ENCODE measurements at regions not wholly inside any gene's neighbourhood (a gene's known extent, or its start where the extent isn't known, plus 50 kb on each side); places are given as distances from the start of the nearest gene placed in this dataset.

DNA sequence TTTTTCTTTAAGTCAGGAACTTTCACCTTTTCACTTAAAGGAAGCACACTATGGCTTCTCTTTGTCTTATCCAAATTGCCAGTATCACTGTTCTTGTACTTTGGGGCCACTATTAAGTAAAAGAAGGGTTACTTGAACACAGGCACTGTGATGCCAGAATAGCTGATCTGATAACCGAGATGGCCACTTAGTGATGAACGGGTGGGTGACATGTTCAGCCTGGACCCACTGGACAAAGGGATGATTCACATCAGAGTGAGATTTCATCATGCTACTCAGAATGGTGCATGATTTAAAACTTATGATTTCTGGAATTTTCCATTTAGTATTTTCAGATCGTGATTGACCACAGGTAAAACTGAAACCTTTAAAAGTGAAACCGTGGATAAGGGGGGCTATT lies 252.6 kb downstream of the KLF13 start:
- peaks cover 14% of the 10 kb centered on the region for H3K9me3 Mint-ChIP-seq (ENCODE audit: unreplicated experiment)

DNA sequence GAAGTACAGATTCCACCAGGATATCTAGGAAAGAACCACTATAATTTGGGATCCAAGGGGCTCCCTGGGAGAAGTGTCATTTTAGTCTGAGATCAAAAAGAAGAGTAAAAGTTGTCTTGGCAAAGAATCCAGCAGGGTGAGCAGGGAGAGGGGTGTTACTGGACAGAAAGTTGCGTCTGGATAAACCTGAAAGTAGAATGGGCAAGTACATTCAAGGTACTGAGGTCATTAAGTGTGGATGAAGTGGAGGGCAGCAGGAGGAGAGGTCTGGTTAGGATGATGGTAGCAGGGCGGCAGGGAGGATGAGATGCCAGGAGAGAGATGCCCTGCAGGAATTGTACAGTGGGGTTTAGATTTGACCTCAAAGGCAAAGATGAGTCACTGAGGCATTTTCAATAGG lies 253.3 kb downstream of the KLF13 start:
- Mint-ChIP-seq H3K4me3 (ENCODE audit: unreplicated experiment) (no peak overlapping the region), H3K9me3 (ENCODE audit: unreplicated experiment) (peaks cover 17% of the 10 kb centered on the region)

More for the DNA sequence above, 252.6 kb downstream of the KLF13 start:
- Mint-ChIP-seq H3K36me3 (ENCODE audit: unreplicated experiment) (peaks cover 35% of the 10 kb centered on the region), H3K27me3 (ENCODE audit: unreplicated experiment) (peaks cover 6% of the 10 kb centered on the region), H3K4me1 (ENCODE audit: low read depth, unreplicated experiment) (no peaks in the 10 kb centered on the region), H3K4me3 (ENCODE audit: unreplicated experiment) (no peak overlapping the region), H3K27ac (ENCODE audit: unreplicated experiment) (no peak overlapping the region)
- TF ChIP-seq, protein P1, sequence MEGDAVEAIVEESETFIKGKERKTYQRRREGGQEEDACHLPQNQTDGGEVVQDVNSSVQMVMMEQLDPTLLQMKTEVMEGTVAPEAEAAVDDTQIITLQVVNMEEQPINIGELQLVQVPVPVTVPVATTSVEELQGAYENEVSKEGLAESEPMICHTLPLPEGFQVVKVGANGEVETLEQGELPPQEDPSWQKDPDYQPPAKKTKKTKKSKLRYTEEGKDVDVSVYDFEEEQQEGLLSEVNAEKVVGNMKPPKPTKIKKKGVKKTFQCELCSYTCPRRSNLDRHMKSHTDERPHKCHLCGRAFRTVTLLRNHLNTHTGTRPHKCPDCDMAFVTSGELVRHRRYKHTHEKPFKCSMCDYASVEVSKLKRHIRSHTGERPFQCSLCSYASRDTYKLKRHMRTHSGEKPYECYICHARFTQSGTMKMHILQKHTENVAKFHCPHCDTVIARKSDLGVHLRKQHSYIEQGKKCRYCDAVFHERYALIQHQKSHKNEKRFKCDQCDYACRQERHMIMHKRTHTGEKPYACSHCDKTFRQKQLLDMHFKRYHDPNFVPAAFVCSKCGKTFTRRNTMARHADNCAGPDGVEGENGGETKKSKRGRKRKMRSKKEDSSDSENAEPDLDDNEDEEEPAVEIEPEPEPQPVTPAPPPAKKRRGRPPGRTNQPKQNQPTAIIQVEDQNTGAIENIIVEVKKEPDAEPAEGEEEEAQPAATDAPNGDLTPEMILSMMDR (IDR thresholded peaks at IDR 0.05; ENCODE audit: partially characterized antibody, unreplicated experiment): no peak
- DNase-seq: no peak

DNA sequence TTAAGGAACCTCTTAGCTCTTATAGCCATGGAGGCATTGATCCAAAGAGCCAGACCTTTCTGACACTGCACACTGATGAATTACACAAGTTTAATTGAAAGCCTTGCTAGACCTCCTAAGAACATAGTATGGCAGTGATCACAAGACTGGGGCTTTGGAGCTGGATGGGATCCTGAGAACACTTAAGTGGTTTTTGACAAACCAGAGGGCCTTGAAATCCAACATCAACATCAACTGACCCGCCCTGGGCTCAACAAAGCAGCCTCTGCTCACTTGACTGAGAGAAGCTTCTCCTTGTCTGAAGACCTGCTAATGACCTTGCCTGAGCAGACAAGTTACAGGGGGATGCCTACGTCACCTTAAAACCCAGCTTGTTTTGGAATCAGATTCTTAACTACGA lies 257.6 kb downstream of the KLF13 start:
- peaks cover 8% of the 10 kb centered on the region for H3K4me1 Mint-ChIP-seq (ENCODE audit: low read depth, unreplicated experiment)
- peaks cover 22% of the 10 kb centered on the region for H3K9me3 Mint-ChIP-seq (ENCODE audit: unreplicated experiment)
- no peak overlapping the region for H3K27ac Mint-ChIP-seq (ENCODE audit: unreplicated experiment)
- TF ChIP-seq, protein P1 (IDR thresholded peaks at IDR 0.05; ENCODE audit: partially characterized antibody, unreplicated experiment): no peak
- no peak overlapping the region for H3K4me3 Mint-ChIP-seq (ENCODE audit: unreplicated experiment)
- H3K27me3 Mint-ChIP-seq (ENCODE audit: unreplicated experiment): peaks cover 13% of the 10 kb centered on the region
- H3K36me3 Mint-ChIP-seq (ENCODE audit: unreplicated experiment): peaks cover 48% of the 10 kb centered on the region
- no peak for DNase-seq

More for the DNA sequence above, 253.3 kb downstream of the KLF13 start:
- Mint-ChIP-seq H3K27me3 (ENCODE audit: unreplicated experiment) (peaks cover 8% of the 10 kb centered on the region), H3K27ac (ENCODE audit: unreplicated experiment) (no peak overlapping the region), H3K4me1 (ENCODE audit: low read depth, unreplicated experiment) (peaks cover 3% of the 10 kb centered on the region), H3K36me3 (ENCODE audit: unreplicated experiment) (peaks cover 42% of the 10 kb centered on the region)
- TF ChIP-seq, protein P1 (IDR thresholded peaks at IDR 0.05; ENCODE audit: partially characterized antibody, unreplicated experiment): no peak
- DNase-seq: no peak

DNA sequence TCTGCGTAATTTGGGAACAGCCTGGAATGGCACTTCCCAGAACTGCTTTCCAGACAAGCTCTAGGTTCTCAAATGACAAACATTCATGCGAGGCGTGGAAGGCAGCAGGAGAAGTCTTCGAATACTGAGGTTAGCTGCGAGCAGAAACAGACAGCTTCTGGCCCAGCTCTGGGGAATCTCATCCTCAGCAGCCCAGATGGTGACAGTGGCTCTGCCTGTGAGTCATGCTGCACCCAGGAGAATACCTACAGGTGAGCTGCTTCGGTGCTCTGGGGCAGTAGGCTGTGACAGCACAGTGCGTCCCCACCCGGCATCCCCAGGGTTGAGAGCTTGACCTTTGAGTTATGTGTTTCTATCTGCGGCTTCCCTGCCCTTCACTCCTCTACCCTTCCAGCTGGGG lies 258.6 kb downstream of the KLF13 start:
- peaks cover 42% of the 10 kb centered on the region for H3K36me3 Mint-ChIP-seq (ENCODE audit: unreplicated experiment)
- no peak overlapping the region for H3K27ac Mint-ChIP-seq (ENCODE audit: unreplicated experiment)
- H3K4me1 Mint-ChIP-seq (ENCODE audit: low read depth, unreplicated experiment): peaks cover 8% of the 10 kb centered on the region
- peaks cover 22% of the 10 kb centered on the region for H3K9me3 Mint-ChIP-seq (ENCODE audit: unreplicated experiment)
- DNase-seq: no peak
- H3K27me3 Mint-ChIP-seq (ENCODE audit: unreplicated experiment): peaks cover 12% of the 10 kb centered on the region
- H3K4me3 Mint-ChIP-seq (ENCODE audit: unreplicated experiment): peak overlapping the region; percentile 14
- TF ChIP-seq, protein P1 (IDR thresholded peaks at IDR 0.05; ENCODE audit: partially characterized antibody, unreplicated experiment): no peak

DNA sequence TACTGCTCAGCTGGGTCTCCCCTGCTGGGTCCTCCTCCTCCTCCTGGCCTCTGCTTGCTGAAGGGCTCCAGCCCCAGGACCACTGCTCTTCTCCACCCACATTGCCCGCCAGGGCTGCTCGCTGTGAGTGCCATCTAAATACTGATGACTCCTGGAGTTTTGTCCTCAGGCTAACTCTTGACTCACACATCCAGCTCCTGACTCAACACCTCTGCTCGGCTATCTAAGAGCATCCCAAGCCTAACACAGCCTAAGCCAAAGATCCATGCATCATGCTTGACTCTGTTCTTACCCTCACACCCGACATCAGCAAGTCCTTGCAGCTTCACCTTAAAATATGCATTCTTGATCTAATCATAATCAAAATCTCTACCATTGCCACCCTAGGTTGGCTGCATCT lies 260.2 kb downstream of the KLF13 start:
- Mint-ChIP-seq H3K4me1 (ENCODE audit: low read depth, unreplicated experiment) (peaks cover 17% of the 10 kb centered on the region), H3K27me3 (ENCODE audit: unreplicated experiment) (peaks cover 13% of the 10 kb centered on the region), H3K27ac (ENCODE audit: unreplicated experiment) (no peak overlapping the region), H3K36me3 (ENCODE audit: unreplicated experiment) (peaks cover 33% of the 10 kb centered on the region), H3K9me3 (ENCODE audit: unreplicated experiment) (peaks cover 21% of the 10 kb centered on the region), H3K4me3 (ENCODE audit: unreplicated experiment) (no peak overlapping the region)
- no peak for DNase-seq
- TF ChIP-seq, protein P1 (IDR thresholded peaks at IDR 0.05; ENCODE audit: partially characterized antibody, unreplicated experiment): no peak
